ENCODE measurements at regions not wholly inside any gene's neighbourhood (a gene's known extent, or its start where the extent isn't known, plus 50 kb on each side); places are given as distances from the start of the nearest gene placed in this dataset.

GRCh38 chr15:29411299-29411698 lies 141.7 kb upstream of the NSMCE3 start:
- DNase-seq: no peak

DNA sequence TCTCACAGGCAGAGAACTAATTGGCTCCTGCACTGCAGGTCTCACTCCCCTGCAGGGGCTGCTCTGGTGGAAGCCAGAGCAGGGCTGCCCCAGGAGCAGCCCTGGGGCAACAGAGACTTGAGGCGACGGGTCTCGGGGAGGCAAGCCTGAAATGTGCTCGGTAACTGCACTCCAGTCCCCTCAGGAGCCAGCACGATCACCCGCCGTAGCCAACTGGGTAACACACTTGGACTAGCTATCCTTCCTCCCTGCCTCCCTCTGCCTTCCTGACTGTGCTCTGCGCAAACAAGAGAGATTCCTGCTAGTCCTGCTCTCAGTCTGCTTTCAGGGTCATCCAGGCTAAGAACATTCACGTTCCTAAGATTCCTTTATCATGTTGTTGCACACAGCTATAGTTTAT lies 140.7 kb upstream of the NSMCE3 start:
- DNase-seq: no peak

DNA sequence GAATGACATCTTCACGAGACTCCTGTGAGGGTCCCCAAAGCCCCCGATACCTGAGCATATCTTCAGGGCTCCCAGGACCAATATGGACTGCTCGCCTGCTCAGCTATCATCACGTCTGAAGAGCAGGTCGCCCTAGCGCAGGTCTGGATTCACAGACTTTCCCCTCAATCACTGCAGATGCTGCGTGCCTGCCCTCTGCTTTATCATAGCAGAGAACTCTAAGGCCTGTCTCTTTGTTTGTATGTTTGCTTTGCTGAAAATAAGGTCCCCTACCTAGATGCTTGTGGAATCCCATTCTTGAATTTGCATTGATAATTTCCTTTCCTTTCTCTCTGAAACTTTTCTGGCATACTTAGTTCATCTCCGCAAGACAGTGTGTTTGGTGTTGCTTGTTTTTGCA lies 140.3 kb upstream of the NSMCE3 start:
- DNase-seq: no peak

DNA sequence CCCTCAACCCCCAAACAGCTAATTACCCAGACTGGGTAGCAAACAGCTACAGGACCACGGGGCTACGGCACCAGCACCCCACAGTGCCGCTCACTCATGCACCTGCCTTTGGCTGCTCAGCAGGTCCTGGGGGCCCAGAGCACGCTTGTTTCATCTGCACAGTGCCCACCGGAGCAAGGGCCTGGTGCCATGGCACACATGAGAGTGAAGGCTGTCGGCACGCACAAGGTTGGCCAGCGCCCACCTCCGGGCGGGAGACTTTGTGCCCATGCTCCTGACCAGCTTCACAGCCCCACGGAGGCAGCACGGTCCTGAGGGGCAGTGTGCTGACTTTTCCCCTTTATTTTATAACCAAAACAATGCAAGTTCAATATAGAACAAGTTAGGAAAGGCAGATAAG lies 135.9 kb upstream of the NSMCE3 start:
- DNase-seq: no peak

- no peak for DNase-seq
These were observed 134.2 kb upstream of the NSMCE3 start for GRCh38 chr15:29403772-29404171.

GRCh38 chr15:29401644-29402043 lies 132.0 kb upstream of the NSMCE3 start:
- no peak for DNase-seq

DNA sequence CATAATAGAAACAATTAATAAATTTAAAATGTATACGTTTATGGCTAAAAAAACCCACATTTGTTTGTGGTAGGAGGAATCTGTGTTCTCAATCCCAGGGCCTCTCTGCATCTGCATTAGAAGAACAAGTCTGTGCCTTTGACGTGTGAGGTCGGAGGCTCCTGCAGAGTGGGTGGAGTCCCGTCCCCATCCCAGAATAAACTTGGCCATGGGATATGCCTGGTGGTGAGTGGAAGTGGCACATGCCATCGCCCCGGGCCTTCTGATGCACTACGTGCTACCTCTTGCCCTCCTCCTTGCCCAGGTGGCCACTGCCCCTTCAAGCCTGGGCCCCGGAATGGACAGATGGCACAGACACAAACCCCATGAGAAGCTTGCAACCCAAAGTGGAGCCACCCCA lies 131.1 kb upstream of the NSMCE3 start:
- DNase-seq: no peak

- no peak for DNase-seq
These were observed 129.3 kb upstream of the NSMCE3 start for GRCh38 chr15:29398907-29399306.

- DNase-seq: no peak
These were observed 126.7 kb upstream of the NSMCE3 start for GRCh38 chr15:29396176-29396811.

- no peak for DNase-seq
These were observed 123.8 kb upstream of the NSMCE3 start for GRCh38 chr15:29393443-29393842.

- DNase-seq: no peak
These were observed 122.7 kb upstream of the NSMCE3 start for GRCh38 chr15:29392358-29392757.

DNA sequence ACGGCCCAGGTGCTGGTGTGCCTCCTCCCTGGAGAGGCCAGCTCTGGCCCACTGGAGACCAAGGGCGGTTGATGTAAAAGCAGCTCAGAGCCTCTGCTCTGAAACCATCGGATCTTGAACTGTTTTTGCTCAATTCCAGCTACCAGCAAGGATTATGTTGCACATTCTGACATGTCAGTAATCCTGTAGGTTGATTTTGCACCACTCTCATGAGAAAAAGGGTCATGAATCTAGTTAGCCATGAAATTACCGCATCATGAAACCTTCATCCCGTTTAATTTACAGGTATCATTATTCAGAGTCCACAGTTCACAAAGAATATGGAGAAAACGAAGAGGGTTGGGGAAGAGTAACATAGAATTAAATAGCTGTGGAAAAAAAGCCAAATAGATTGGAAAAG lies 120.4 kb upstream of the NSMCE3 start:
- DNase-seq: no peak

DNA sequence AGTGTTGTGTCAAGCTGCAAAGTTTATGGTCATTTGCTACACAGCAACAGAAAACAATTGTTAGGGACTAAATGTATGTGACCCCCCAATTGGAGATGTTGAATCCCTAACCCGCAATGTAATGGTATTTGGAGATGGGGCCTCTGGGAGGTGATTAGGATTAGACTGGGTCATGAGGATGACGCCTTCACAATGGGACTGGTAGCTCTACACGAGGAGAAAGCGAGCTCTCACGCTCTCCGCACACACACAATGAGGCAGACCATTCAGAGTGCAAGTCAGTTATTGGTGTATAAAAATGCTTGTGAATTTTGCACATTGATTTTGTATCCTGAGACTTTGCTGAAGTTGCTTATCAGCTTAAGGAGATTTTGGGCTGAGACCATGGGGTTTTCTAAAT lies 116.9 kb upstream of the NSMCE3 start:
- no peak for DNase-seq

DNA sequence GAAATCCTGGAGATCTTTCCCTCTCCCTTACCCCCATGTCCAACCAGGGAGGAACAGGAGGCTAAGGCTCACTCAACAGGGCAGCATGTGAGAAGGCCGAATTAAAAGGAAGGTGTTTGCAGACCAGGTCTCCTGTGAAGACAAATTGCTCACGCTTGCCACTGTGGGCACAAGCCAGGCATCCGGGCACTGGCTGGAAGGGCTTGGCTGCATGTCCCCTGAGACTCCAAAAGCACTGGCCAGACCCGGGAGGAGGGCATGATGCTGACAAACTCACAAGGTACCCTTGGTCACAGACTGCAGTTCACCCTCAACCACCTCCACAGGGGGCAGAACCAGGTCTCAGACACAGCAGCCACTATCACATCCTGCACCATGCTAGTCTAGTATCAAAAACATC lies 113.7 kb upstream of the NSMCE3 start:
- no peak for DNase-seq

DNA sequence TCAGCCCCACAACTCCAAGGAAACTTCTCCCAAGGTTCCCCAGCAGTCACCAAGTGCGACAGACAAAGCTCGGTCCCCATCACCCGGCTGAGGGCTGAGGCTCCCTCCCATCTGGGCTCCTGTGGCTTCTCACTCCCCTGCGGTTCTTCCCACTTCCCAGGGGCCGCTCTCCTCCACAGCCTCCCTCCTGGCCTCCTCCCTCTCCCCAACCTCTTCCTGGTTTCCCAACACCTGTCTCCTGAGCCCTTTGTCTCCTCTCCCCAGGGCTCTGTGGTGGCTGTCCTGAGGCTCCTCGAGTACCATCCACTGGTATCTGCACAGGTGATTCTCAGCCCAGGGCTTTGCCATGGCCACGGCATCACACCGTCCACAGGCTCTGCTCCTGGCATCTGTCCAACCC lies 113.2 kb upstream of the NSMCE3 start:
- no peak for DNase-seq

GRCh38 chr15:29380466-29380865 lies 110.8 kb upstream of the NSMCE3 start:
- no peak for DNase-seq

DNA sequence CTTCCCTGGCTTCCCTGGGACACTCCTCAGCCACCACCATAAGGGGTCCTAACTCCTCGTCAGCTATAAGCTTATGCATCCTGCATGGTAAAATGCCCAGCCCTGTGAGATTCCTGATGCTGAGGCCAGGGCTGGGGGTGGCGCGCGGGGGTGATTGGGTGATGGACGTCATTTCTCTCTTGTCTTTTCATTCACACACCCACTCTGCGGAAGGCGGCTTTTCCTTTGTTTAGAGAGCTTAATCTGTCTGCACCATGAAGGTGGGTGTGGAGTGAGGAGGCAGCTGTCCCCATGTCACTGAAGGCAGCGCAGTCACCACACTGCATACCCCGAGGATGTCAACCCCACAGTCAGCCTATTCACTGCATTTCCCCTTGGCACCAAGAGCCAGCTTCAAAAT lies 110.0 kb upstream of the NSMCE3 start:
- DNase-seq: no peak

DNA sequence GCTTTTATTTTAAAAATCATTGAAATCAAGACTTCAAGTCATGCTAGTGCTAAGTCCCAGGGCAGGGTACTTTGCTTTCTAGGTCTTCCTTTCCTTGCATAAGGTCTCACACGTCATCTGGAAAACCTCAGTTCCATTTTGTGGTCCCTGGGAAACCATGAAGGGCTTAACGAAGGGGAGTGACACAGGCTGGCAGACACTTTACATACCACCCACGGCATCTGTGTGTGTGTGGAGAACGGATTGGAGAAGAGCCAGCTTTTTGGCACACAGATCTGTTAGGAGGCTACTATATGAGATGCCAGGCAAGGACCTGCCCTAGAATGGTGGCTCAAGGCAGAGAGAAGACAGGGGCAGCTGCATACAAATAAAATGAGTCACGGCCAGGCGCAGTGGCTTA lies 107.5 kb upstream of the NSMCE3 start:
- DNase-seq: no peak

- DNase-seq: no peak
These were observed 107.0 kb upstream of the NSMCE3 start for GRCh38 chr15:29376590-29376989.

DNA sequence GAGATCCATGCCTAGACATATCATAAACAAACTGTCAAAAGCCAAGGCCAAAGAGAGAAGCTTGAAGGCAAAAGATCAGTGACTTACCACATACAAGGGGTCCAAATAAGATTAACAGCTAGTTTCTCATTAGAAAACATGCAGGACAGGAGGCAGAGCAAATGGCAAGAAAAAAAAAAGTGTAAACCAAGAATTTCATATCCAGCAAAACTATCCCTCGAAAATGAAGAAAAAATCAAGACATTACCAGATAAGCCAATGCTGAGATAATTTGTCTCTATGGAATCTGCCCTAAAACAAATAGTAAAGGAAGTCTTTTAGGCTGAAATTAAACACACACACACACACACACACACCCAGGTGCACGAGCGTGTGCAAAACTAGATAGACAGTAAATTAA lies 99.6 kb upstream of the NSMCE3 start:
- no peak for DNase-seq

- no peak for DNase-seq
These were observed 94.9 kb upstream of the NSMCE3 start for GRCh38 chr15:29364426-29365078.

- DNase-seq: no peak
These were observed 91.9 kb upstream of the NSMCE3 start for GRCh38 chr15:29361560-29361959.

DNA sequence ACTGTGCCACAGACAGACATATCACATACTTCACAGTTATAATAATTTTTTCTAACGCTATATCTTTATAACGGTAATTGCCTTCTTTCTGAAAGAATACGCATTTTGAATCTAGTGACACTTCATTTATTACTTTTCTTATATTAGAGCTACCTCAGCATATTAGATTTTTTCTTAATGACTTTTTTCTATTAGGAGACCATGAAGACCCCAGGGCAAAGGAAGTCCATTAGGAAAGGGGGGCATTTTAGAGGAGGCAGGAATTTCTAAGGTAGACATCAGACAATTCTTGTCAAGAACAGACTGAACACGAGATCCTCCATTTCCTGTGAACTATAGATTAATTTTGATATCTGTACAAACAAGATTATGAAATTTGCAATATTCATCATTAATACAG lies 90.5 kb upstream of the NSMCE3 start:
- no peak for DNase-seq

DNA sequence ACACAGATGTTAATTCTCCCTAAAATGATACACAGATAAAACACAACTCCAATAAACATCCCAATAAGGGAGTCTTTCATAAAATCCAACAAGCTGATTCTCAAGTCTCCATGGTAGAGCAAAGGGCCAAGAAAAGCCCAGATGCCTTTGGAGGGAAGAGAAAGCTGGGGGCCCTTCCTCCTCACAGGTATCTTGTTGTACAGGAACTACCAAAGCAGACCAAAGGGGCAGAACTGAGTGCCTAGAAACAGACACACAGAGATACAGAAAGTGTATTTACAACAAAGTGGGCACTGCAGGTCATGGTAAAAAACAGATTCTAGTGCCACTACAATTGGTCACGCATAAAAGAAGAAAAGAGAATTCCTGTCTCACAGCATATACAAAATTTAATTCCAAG lies 87.2 kb upstream of the NSMCE3 start:
- no peak for DNase-seq

DNA sequence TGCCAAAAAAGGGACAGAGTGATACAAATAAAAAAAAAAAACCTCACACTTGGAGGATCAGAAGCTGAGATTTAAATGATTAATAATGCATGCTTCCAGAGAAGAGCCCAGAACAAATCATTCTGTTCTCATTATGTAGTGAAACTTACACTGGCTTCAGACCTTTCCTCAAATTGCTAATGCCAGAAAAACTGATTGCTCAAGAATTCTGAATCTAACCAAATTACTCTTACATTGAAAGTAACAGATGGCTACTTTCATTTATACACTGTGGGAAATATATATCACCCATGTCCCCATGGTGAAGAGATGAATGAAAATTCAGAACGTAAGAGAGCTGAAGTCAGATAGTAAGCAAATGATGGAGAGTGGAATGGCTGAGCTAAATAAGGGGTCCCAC lies 85.9 kb upstream of the NSMCE3 start:
- no peak for DNase-seq

Measured in DMS153 (cell line).